ENCODE measurements at regions not wholly inside any gene's neighbourhood (a gene's known extent, or its start where the extent isn't known, plus 50 kb on each side); places are given as distances from the start of the nearest gene placed in this dataset.
"Not testable (repeated sequence)": the region's sequence is repeated elsewhere in the genome, so short reads cannot be mapped to it uniquely, and the experiment has no call there.

- no peak for DNase-seq
Observed at GRCh38 chr1:187991944-187992343, 1163.2 kb downstream of the PLA2G4A start.

- DNase-seq, result no peak
Observed at GRCh38 chr1:187996780-187997179, 1168.0 kb downstream of the PLA2G4A start.

GRCh38 chr1:187999973-188000372 is 1171.2 kb downstream of the PLA2G4A start:
- DNase-seq, result no peak

- not testable (repeated sequence) for DNase-seq
Observed at GRCh38 chr1:188003687-188004086, 1174.9 kb downstream of the PLA2G4A start.

- DNase-seq, result no peak
Observed at GRCh38 chr1:188004849-188005248, 1176.1 kb downstream of the PLA2G4A start.

GRCh38 chr1:188006354-188006753 is 1177.6 kb downstream of the PLA2G4A start:
- DNase-seq, result no peak

- not testable (repeated sequence) for DNase-seq
Observed at GRCh38 chr1:188013222-188013849, 1184.6 kb downstream of the PLA2G4A start.

- no peak for DNase-seq
Observed at GRCh38 chr1:188017921-188018320, 1189.2 kb downstream of the PLA2G4A start.

- no peak for DNase-seq
Observed at GRCh38 chr1:188022661-188023060, 1193.9 kb downstream of the PLA2G4A start.

- no peak for DNase-seq
Observed at GRCh38 chr1:188023206-188023605, 1194.5 kb downstream of the PLA2G4A start.

GRCh38 chr1:188027613-188028012 is 1198.9 kb downstream of the PLA2G4A start:
- no peak for DNase-seq

- not testable (repeated sequence) for DNase-seq
Observed at GRCh38 chr1:188037572-188037971, 1208.8 kb downstream of the PLA2G4A start.

GRCh38 chr1:188043536-188044245 is 1214.9 kb downstream of the PLA2G4A start:
- DNase-seq, result no peak

- no peak for DNase-seq
Observed at GRCh38 chr1:188050250-188050649, 1221.5 kb downstream of the PLA2G4A start.

- no peak for DNase-seq
Observed at GRCh38 chr1:188056011-188056410, 1227.3 kb downstream of the PLA2G4A start.

GRCh38 chr1:188058801-188059200 is 1230.1 kb downstream of the PLA2G4A start:
- no peak for DNase-seq

- no peak for DNase-seq
Observed at GRCh38 chr1:188061881-188062280, 1233.1 kb downstream of the PLA2G4A start.

GRCh38 chr1:188062456-188062855 is 1233.7 kb downstream of the PLA2G4A start:
- DNase-seq, result no peak

- DNase-seq, result no peak
Observed at GRCh38 chr1:188065917-188066316, 1237.2 kb downstream of the PLA2G4A start.

GRCh38 chr1:188070848-188071247 is 1242.1 kb downstream of the PLA2G4A start:
- no peak for DNase-seq

GRCh38 chr1:188089015-188089414 is 1260.3 kb downstream of the PLA2G4A start:
- no peak for DNase-seq

GRCh38 chr1:188089461-188089860 is 1260.7 kb downstream of the PLA2G4A start:
- DNase-seq, result no peak

- no peak for DNase-seq
Observed at GRCh38 chr1:188096521-188096920, 1267.8 kb downstream of the PLA2G4A start.

GRCh38 chr1:188117436-188117835 is 1288.7 kb downstream of the PLA2G4A start:
- DNase-seq, result no peak

GRCh38 chr1:188122646-188123045 is 1293.9 kb downstream of the PLA2G4A start:
- no peak for DNase-seq
